GM18861 (cell line): ENCODE measurements at regions not wholly inside any gene's neighbourhood (a gene's known extent, or its start where the extent isn't known, plus 50 kb on each side); places are given as distances from the start of the nearest gene placed in this dataset.
"Not testable (repeated sequence)": the region's sequence is repeated elsewhere in the genome, so short reads cannot be mapped to it uniquely, and the experiment has no call there.

Experiments
- ATAC-seq: cut with Tn5 transposase; IDR thresholded peaks from one replicate; pipeline ENCODE4 v1.9.1; 2021; ENCODE audit not compliant: unreplicated experiment

GRCh38 chr21:24634749-24635148 lies 972.5 kb downstream of the MRPL39 start:
- ATAC-seq: no peak

GRCh38 chr21:24628536-24628935 lies 978.7 kb downstream of the MRPL39 start:
- ATAC-seq: no peak

GRCh38 chr21:24628046-24628445 lies 979.2 kb downstream of the MRPL39 start:
- ATAC-seq: no peak

- no peak for ATAC-seq
These were observed 989.5 kb downstream of the MRPL39 start for GRCh38 chr21:24617819-24618218.

- no peak for ATAC-seq
These were observed 1013.2 kb downstream of the MRPL39 start for GRCh38 chr21:24594082-24594481.

- no peak for ATAC-seq
These were observed 1017.0 kb downstream of the MRPL39 start for GRCh38 chr21:24590261-24590660.

GRCh38 chr21:24583473-24583872 lies 1023.8 kb downstream of the MRPL39 start:
- ATAC-seq: no peak

- ATAC-seq: no peak
These were observed 1030.0 kb downstream of the MRPL39 start for GRCh38 chr21:24577301-24577700.

GRCh38 chr21:24561291-24561690 lies 1046.0 kb downstream of the MRPL39 start:
- ATAC-seq: no peak

- no peak for ATAC-seq
These were observed 1054.8 kb downstream of the MRPL39 start for GRCh38 chr21:24552491-24552890.

- ATAC-seq: no peak
These were observed 1061.4 kb downstream of the MRPL39 start for GRCh38 chr21:24545807-24546361.

GRCh38 chr21:24514081-24514733 lies 1093.1 kb downstream of the MRPL39 start:
- ATAC-seq: no peak

- no peak for ATAC-seq
These were observed 1098.2 kb downstream of the MRPL39 start for GRCh38 chr21:24509131-24509530.

GRCh38 chr21:24486973-24487372 lies 1120.3 kb downstream of the MRPL39 start:
- ATAC-seq: no peak

- ATAC-seq: not testable (repeated sequence)
These were observed 1123.9 kb downstream of the MRPL39 start for GRCh38 chr21:24483361-24483760.

GRCh38 chr21:24470852-24471251 lies 1136.4 kb downstream of the MRPL39 start:
- ATAC-seq: no peak

- ATAC-seq: no peak
These were observed 1150.9 kb downstream of the MRPL39 start for GRCh38 chr21:24456358-24456757.

- ATAC-seq: no peak
These were observed 1157.2 kb downstream of the MRPL39 start for GRCh38 chr21:24450119-24450518.

GRCh38 chr21:24445517-24445916 lies 1161.8 kb downstream of the MRPL39 start:
- no peak for ATAC-seq

- no peak for ATAC-seq
These were observed 1162.5 kb downstream of the MRPL39 start for GRCh38 chr21:24444736-24445135.

- no peak for ATAC-seq
These were observed 1171.0 kb downstream of the MRPL39 start for GRCh38 chr21:24436236-24436635.

GRCh38 chr21:24428591-24429199 lies 1178.6 kb downstream of the MRPL39 start:
- no peak for ATAC-seq

GRCh38 chr21:24424776-24425175 lies 1182.5 kb downstream of the MRPL39 start:
- ATAC-seq: no peak
